GM19395 (cell line): ENCODE measurements at regions not wholly inside any gene's neighbourhood (a gene's known extent, or its start where the extent isn't known, plus 50 kb on each side); places are given as distances from the start of the nearest gene placed in this dataset.

Experiments
- ATAC-seq: cut with Tn5 transposase; IDR thresholded peaks from one replicate; pipeline ENCODE4 v1.9.1; 2021; ENCODE audit warnings: mild to moderate bottlenecking, moderate library complexity; ENCODE audit not compliant: unreplicated experiment

DNA sequence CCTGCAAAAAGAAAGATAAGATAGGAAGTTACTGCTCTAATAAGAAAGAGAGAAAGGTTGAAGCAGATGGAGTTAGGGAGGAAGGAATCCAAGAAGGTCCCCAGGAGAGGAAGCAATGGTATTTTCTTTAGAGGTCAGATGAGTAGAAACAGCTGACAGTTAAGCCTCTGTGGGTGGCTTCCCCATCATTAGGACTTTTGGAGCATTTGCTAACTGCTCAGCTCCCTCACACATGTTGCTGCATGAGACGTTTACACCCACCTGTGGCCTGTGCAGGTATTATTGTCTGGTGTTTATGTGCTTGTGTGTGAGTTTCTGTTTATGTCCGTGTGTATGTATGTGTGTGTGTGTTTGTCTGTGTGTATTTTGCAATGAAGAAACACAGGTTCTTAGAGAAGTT lies 346.8 kb downstream of the RAB28 start:
- ATAC-seq = no peak

GRCh38 chr4:13133700-13134099 lies 350.4 kb downstream of the RAB28 start:
- no peak for ATAC-seq

DNA sequence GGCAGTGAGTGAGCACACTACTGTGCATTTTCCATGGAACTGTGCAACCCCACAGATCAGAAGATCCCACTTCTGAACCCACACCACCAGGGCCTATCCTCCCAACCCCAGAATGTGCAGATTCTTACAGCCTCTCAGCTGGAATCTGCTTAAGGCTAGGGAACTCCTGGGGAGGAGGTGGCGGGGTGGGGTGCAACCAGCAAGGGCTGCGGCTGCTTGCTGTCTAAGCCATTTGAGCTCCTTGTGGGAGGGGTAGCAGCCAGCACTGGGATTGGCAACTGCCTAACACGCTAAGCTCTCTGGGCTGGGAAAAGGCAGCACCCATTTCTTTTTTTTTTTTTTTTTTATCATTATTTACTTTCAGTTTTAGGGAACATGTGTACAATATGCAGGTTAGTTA lies 353.3 kb downstream of the RAB28 start:
- no peak for ATAC-seq

DNA sequence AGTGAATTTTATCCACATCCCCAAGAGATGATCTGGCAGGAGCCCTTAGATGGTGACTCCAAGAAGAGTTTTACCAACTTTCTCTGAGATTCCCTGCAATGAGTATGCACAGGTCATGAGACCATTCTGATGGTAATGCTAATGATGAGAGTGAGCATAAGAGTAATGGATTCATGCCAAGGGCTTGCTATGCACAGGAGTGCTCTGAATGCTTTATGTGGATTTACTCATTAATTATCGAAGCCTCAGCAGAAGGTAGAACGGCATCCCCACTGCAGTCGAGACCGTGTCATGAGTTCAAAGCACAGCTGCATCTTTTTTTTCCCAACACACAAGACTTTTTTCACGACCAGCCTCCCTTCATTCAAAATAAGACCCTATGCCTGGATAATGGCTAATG lies 355.0 kb downstream of the RAB28 start:
- ATAC-seq = no peak

DNA sequence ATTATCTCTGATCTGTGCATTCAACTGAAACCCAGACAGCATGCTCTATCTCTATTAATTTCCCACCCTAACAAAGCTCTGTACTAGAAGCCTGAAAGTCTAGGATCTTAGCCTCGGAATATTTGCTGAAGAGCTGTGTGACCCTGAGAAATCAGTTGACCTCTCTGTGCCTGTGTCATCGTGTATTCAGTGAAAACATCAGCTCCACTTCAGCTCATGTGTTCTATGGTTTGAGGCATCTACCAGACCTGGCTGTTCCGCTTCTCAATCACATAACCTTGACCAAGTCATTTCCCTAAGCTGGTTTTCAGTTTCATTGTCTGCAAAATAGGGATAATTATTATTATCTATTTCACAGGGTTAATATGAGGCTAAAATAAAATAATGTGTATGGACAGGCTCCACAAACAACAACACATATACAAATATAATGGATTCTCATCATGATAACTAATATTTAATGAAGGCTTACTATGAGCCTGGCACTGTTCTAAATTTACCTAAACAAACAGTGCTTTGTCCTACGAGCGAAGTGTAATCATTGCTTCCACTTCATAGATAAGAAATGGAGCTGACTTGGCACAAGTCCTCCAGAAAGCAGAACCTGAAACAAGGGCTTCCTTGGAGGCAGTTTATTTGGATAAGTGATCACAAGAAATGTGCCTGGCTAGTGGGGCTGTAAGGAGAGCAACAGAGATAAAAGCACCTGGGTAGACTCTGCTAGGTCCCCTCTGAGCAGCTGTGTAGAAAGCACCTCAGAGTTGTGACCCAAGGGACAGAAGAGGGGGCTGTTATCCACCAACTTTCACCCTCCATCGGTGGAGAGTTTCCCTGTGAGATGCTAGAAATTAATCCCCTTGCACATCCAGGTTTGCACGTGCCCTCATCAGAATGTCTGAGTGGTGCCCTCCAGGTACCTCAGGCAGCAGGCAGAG lies 356.9 kb downstream of the RAB28 start:
- ATAC-seq = no peak

DNA sequence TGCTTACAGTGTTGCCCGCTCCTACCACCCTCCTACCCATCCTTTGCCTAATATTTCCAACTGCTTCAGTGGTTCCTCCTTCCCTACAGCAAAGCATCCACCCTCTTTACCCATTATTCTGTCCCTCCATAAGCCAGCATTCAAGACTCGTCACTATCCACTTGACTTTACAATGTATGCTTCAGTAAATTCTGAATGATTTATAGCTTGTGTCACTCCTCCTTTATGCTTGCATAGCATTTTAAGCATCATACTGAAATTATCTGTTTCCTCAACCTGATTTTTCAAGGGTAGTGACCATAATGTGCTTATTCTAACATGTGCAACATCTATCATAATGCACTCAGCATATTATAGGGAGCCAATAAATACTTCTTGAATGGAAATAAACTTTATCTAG lies 365.5 kb downstream of the RAB28 start:
- ATAC-seq = no peak

GRCh38 chr4:13117185-13117584 lies 367.0 kb downstream of the RAB28 start:
- ATAC-seq = no peak

GRCh38 chr4:13112030-13112429 lies 372.1 kb downstream of the RAB28 start:
- no peak for ATAC-seq

GRCh38 chr4:13109536-13109935 lies 374.6 kb downstream of the RAB28 start:
- no peak for ATAC-seq

DNA sequence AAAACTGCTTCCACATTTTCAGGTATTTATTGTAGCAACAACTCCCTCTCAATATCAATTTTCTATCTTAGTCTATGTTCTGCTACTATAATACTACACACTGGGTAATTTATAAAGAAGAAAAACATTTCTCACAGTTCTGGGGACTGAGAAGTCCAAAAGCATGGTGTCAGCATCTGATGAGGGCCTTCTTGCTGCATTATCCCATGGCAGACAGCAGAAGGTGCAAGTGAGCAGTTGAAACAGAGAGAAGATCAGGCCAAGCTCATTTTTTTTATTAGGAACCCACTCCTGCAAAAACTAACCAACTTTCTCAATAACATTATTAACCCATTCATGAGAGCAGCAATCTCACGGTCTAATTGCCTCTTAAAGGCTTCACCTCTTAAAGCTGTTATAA lies 376.0 kb downstream of the RAB28 start:
- no peak for ATAC-seq

DNA sequence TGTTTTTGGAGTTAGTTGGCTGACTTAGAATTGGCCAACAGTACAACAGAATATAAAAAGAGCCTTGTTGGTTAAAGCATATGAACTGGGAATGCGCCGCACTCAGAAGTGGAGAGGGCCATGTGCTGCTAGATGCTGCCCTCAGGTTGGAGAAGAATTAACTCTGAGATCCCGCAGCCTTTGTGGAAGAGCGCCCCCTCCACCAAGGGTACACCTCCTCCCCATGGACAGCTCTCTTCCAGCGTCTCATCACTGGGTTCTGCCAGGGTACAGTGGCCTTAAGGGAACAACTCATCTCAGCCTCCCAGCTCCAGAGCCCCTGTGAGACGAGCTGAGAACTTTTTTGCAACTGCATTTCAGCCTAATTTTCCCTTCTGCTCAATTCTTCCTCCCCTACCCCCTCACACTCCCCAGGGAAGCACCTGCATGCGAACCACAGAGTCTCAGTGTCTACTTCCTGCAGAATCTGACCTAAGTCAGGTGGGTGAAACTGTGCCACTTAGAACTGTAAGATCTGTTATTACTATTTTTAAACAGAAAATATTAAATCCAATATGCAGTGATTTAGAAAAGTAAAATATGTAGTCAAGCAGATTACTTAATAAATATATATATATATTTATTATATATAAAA lies 380.6 kb downstream of the RAB28 start:
- ATAC-seq = no peak

DNA sequence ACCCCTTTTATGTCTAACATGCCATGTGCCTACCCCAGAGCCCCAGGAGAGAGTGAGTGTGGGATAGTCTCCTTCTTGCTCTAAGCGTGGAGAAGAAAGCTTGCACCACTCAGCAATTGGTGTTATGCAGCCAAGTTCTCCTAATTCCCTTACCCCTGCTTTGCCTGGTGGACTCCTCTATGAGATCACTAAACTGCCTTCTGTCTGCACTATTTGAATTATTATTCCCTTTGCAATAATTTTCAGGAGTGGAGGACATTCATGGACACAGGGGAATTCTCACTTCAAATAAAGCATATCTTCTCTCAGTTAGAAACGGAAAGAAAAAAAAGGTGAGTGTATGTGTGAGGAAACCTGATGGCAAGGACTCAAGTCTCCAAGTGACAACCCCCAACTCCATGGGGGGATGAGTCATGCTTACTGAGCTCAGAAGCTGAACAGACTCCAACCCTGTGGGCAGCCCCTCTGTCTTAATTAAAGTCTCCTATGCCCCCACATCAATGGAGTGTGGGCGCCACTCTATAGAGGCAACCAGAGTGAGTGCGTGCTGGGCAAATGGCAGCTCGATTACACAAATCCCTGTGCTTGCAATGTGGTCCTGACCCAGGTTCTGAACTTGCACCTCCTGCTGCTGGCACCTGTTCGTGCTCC lies 381.9 kb downstream of the RAB28 start:
- no peak for ATAC-seq

- ATAC-seq = no peak
These were observed 386.2 kb downstream of the RAB28 start for GRCh38 chr4:13097971-13098370.

DNA sequence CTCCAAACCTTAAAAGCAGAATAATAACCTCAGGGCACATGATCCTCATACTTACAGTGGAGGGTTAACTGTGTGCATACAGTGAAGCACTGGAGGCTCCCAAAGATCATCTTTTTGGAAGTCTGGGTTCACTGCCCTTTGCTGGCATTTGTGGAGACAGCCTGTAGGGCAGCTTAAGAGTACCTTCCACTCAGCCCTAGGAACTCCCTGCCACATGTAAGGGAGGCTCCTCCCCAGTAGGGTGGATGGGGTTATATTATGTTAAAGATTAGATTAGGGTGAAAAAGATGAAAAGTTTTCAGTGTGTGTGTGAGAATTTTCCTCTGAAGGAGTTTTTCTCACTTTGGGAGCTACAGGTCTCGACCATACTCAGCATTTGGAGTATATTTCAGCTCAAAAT lies 388.4 kb downstream of the RAB28 start:
- ATAC-seq = no peak

- ATAC-seq = no peak
These were observed 391.0 kb downstream of the RAB28 start for GRCh38 chr4:13093170-13093569.

- ATAC-seq = no peak
These were observed 391.4 kb downstream of the RAB28 start for GRCh38 chr4:13092702-13093101.

- ATAC-seq = no peak
These were observed 394.5 kb downstream of the RAB28 start for GRCh38 chr4:13089659-13089998.

GRCh38 chr4:13088726-13089658 lies 395.1 kb downstream of the RAB28 start:
- ATAC-seq = no peak

DNA sequence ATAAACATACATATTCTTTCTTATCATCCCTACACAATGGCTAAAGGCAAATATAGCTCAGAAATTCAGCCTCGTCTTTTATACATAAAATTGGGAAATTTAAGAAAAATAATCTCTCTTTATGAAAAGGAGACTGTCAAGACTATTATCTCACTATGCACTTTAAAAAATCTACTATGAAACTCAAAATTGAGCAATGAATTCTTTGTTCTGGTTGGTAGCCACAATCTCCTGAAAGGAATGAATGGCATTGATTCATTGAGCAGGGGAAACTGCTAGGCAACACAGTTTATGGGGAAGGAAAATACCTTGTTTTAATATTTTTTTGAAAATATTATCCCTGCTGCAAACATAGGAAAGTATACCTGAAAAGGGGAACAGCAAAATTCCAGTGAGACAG lies 397.1 kb downstream of the RAB28 start:
- ATAC-seq = no peak

DNA sequence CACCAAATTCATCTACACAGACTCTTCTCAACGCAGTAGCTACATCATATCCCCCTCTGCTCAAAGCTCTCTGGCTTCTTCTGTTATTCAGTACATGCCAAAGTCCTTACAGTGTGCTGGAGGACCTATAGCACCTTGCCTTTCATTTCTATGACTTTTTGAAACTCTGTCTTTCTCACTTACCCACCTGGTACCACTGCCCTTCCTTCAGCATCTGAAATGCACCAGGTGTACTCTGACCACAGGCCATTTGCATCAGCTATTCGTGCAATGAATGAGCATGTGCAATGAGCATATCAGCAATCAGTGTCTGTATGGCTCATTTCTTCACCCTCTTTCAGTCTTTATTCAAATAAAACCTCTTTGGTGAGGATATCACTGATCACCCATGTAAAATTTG lies 399.9 kb downstream of the RAB28 start:
- ATAC-seq = no peak

GRCh38 chr4:13081830-13082229 lies 402.3 kb downstream of the RAB28 start:
- ATAC-seq = no peak
